NCI-H187 treated with DMSO at 0.1 percent for 48 hours (cell line): ENCODE measurements at regions not wholly inside any gene's neighbourhood (a gene's known extent, or its start where the extent isn't known, plus 50 kb on each side); places are given as distances from the start of the nearest gene placed in this dataset.
"Not testable (repeated sequence)": the region's sequence is repeated elsewhere in the genome, so short reads cannot be mapped to it uniquely, and the experiment has no call there.

Experiments used
- DNase-seq: peaks from one replicate; lab custom pipeline; 2025; lab: John Stamatoyannopoulos, UW

- DNase-seq = no peak
Observed at GRCh38 chr1:96865731-96866685, 144.4 kb downstream of the PTBP2 start.

DNA sequence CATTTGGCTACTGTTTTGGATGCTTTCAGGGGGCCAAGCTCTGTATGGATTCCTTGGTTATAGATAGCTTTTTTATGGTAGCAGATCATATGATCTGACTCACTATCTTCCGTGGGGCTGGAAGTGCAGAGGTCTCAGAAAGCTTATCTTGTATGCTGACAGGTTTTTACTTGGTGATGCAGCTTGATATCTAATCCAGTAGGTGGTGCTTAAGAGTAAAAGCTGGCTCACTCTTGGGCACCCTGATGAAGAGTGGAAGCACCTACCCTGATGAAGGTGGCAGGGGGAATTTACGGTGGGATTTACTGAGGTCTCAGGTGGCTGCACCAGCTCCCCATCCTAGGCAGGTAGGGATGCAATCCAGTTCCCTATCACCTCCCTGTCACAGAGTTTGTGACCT lies 151.2 kb downstream of the PTBP2 start:
- no peak for DNase-seq

GRCh38 chr1:96878640-96879039 lies 157.1 kb downstream of the PTBP2 start:
- no peak for DNase-seq

DNA sequence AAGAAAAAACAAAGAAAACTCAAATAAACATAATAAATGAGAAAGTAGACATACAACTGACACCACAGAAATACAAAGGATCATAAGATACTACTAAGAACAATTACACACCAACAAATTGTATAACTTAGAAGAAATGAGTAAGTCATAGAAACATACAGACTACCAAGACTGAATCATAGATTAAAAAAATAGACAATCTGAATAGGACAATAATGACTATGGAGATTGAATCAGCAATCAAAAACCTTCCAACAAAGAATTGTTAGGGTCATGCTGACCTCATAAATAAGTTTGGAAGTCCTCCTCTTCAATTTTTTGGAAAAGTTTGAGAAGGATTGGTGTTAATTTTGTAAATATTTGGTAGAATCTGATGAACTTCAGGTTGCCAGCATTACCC lies 159.0 kb downstream of the PTBP2 start:
- DNase-seq = no peak

DNA sequence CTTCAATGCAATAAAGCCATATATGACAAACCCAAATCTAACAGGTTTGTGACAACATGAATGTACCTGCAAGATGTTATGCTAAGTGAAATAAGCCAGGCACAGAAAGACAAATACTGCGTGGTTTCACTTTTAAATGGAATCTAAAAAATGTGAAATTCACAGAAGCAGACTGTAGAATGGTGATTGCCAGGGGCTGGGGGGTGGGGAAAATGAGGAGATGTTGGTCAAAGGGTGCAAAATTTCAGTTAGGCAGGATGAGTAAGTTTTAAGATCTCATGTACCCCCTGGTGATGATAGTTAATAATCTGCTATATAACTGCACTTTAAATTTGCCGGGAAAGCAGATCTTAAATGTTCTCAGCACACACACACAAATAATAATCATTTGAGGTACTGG lies 160.5 kb downstream of the PTBP2 start:
- no peak for DNase-seq

DNA sequence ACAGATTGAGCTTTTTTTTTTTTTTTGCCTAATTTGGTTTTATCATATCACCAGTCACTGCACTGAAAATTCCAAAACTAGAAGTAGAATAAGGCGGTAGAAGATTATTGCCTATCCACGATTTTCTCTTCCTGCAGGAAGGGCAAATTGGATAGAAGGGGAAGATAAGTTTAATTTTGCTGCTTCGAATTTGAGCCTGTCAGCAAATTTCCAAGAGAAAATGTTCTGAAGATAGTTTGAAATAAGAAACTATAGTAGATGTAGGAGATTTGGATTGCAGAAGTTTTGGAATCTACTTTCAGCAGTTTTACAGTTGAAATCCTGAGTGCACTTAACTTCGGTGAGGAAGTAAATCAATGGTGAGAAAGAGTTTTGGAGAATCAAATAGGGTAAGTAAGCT lies 164.9 kb downstream of the PTBP2 start:
- no peak for DNase-seq

DNA sequence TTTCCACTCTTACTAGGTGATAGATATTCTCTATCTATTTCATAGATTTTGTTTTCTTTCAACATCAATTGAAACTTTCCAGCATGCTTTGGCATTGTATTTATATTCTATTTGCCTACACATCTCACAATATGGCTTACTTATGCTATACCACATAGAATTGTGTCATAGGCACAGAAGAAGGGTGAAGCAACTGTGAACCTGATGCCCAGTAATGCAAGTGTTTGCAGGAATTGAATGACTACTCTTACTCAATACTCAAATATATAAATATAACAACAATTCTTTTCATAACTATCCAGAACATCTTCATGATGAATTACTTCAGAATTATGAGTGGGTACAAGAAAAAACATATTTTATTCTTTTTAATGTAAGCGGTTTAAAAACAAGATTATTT lies 165.9 kb downstream of the PTBP2 start:
- DNase-seq = no peak

GRCh38 chr1:96901783-96902363 lies 180.3 kb downstream of the PTBP2 start:
- DNase-seq = no peak

DNA sequence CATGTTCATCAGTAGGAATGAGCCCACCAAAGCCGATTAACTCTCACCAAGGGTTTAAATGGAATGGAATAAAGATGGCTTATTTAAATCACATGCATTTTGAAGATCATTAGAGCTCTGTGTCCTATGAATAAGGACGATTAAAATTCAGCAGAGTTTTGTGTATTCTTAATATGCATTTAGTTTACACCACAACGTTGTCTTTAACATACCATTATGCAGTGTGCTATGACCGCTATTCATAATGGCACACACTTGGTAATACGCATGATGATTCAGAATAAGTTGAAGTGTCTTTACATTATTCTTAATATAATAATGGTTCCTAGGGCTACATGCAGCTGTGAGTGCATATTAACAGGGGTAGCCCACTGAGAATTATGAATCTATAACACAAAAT lies 190.7 kb downstream of the PTBP2 start:
- DNase-seq = no peak

GRCh38 chr1:96915701-96916100 lies 194.1 kb downstream of the PTBP2 start:
- not testable (repeated sequence) for DNase-seq

- no peak for DNase-seq
Observed at GRCh38 chr1:96918406-96918805, 196.8 kb downstream of the PTBP2 start.

- DNase-seq = no peak
Observed at GRCh38 chr1:96922181-96922580, 200.6 kb downstream of the PTBP2 start.

GRCh38 chr1:96923753-96924152 lies 202.2 kb downstream of the PTBP2 start:
- no peak for DNase-seq

DNA sequence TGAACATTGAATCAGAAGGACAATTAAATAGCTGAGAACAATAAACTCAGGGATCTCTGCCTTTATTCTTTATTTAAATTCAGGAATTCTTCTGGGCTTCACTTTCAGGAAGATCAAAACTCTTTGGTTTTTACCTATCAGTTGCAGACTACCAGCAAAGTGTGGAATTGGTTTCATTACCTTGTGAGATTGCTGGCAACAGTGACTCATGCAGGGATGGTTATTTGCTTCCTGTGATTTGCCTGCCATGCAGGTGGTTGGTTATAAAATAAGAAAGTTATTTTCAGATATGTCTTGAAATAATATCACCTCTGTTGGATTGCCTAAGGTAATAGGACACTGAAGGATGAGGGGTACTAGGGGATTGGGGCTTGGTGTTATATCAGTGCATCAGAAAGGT lies 204.6 kb downstream of the PTBP2 start:
- DNase-seq = no peak

- DNase-seq = no peak
Observed at GRCh38 chr1:96927125-96927524, 205.5 kb downstream of the PTBP2 start.

DNA sequence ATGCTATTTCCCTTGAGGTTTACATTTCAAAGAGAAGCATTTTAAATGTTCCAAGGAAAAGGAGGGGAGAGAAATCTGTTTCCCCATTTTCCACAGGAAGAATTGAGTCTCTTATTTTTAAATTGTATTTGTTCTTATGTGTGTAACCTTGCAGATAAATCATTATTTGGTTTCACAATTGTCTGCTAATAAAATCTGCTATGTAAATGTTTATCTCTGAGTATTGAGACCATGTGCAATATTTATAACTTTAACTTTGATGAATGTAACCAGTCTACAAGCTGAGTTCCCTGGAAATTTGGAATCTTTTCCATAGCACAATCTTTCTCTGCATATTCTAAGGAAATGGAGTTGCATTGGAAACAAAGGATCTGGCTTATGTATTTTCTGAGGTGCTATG lies 209.6 kb downstream of the PTBP2 start:
- DNase-seq = no peak

- DNase-seq = no peak
Observed at GRCh38 chr1:96934282-96934681, 212.7 kb downstream of the PTBP2 start.

DNA sequence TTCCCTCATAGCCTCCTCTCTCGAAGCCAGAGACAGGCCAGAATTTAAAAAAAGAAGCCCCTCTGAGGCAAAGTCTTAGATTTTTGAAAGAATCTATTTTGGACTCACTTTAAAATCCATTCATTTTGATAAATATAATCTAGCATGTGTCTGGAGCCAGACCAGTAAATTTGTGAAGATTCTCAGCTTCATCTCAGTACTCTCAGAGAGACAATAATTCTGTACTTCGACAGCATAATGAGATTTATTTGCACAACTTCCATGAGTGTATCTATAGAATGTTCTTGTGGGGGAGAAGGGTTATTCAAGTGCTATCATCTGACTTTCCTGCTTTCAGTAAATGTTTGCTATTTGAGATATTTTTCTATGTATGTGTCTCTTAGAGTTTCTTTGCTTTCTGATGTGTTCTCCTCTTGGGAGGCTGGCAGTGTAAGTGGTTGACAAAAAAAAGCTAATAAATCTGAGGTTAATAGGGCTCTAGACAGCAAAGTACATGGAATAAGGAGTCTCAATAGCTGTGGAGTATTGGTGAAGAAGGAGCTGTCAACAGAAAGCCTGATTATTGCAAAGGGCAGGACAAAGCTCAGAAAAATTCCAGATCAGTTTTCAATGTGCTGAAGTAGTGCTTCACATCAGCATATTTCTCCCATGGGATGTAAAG lies 223.0 kb downstream of the PTBP2 start:
- peak; percentile 81 for DNase-seq

- no peak for DNase-seq
Observed at GRCh38 chr1:96945509-96946084, 224.0 kb downstream of the PTBP2 start.

- DNase-seq = no peak
Observed at GRCh38 chr1:96955307-96956012, 233.9 kb downstream of the PTBP2 start.

DNA sequence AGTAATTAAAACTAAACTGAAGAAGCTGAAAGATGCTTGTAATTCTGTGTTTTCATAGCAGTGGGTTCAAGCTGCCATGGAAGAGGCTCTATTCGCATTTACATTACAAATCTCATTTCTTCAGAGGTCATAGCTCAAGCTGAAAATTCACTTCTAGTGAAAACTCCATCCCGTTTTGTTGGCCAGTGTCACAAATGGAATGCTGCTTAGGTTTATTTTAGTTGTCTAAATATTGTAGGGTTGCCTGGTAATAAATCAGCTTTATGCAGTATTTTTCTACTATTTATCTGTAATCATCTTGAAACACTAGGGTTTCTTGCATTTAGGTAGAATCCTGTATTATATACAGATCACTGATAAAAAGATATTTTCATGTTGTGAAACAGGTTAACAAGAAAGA lies 240.6 kb downstream of the PTBP2 start:
- no peak for DNase-seq

GRCh38 chr1:96962751-96963211 lies 241.2 kb downstream of the PTBP2 start:
- no peak for DNase-seq
